ENCODE measurements at regions not wholly inside any gene's neighbourhood (a gene's known extent, or its start where the extent isn't known, plus 50 kb on each side); places are given as distances from the start of the nearest gene placed in this dataset.
"Not testable (repeated sequence)": the region's sequence is repeated elsewhere in the genome, so short reads cannot be mapped to it uniquely, and the experiment has no call there.

DNA sequence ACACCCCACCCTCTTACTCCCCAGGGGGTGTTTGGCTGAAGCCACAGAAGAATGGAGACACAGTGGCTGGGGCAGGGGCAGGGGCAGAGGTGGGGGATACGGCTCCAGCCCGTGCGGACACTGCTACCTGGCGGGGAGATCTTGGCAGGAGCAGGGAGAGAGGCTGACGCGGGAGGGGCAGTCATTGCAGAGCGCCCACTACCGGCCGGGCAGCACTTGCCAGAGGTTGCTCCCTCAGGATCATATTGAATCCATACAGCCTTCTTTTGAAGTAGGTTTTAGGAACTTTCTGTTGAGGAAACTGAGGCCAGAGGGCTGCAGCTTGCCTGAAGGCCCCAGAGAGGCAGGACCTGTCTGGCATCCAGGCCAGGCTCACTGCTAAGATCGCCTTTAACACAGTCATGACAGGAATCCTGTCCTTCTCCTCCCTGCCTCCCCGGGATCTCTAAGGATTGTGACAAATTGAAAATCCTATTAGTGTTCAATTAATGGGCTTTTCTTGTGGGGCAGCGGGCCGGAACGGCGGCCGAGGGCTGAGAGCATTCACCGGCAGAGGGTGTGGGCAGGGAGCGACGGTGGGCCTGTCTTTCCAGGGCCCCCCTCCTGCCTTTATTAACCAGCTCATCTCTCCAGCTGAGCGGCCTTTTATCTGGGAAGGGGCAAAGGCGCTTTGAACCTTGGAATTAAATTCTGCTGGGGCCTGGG is 65.5 kb upstream of the WNT4 start:
- DNase-seq = no peak
- Histone ChIP-seq H3K27me3 (peaks cover 0 to 8% of the 10 kb centered on the region in 2 donors), H3K27ac (no peak overlapping the region), H3K36me3 (no peaks in the 10 kb centered on the region), H3K4me3 (no peak overlapping the region), H3K9me3 (no peaks in the 10 kb centered on the region), H3K4me1 (no peaks in the 10 kb centered on the region)
- TF ChIP-seq, protein P1, sequence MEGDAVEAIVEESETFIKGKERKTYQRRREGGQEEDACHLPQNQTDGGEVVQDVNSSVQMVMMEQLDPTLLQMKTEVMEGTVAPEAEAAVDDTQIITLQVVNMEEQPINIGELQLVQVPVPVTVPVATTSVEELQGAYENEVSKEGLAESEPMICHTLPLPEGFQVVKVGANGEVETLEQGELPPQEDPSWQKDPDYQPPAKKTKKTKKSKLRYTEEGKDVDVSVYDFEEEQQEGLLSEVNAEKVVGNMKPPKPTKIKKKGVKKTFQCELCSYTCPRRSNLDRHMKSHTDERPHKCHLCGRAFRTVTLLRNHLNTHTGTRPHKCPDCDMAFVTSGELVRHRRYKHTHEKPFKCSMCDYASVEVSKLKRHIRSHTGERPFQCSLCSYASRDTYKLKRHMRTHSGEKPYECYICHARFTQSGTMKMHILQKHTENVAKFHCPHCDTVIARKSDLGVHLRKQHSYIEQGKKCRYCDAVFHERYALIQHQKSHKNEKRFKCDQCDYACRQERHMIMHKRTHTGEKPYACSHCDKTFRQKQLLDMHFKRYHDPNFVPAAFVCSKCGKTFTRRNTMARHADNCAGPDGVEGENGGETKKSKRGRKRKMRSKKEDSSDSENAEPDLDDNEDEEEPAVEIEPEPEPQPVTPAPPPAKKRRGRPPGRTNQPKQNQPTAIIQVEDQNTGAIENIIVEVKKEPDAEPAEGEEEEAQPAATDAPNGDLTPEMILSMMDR (IDR thresholded peaks at IDR 0.05) = no peak
- no peak for TF ChIP-seq POLR2A (IDR thresholded peaks at IDR 0.05)
- intact Hi-C loops (cut with DNase I; ENCODE audit: low total_unique reads) = no loop called here

DNA sequence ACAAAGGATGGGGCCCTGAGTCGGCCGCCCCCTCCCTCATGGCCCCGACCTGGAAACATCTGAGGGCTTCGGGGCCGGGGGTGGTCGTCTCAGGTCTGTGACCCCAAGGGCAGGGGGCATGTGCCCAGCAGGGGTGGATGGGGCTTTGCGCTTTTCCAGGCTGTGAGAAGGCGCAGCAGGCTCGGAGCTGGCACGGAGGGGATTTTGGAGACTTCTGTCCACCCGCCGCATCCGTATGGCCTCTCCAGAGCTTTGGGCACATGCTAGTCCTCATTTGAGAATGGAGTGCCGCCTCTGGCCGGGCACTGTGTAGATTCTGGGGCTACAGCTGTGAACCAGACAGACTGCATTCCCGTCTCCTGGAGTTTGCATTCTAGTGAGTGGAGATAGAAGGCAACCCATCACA is 66.1 kb upstream of the WNT4 start:
- Histone ChIP-seq H3K4me1 (no peaks in the 10 kb centered on the region), H3K9me3 (no peaks in the 10 kb centered on the region), H3K4me3 (no peak overlapping the region), H3K27me3 (peaks cover 0 to 12% of the 10 kb centered on the region in 2 donors), H3K36me3 (no peaks in the 10 kb centered on the region), H3K27ac (no peak overlapping the region)
- TF ChIP-seq, protein P1 (IDR thresholded peaks at IDR 0.05) = no peak
- TF ChIP-seq POLR2A (IDR thresholded peaks at IDR 0.05) = no peak
- intact Hi-C loops (cut with DNase I; ENCODE audit: low total_unique reads) = no loop called here
- DNase-seq = no peak

DNA sequence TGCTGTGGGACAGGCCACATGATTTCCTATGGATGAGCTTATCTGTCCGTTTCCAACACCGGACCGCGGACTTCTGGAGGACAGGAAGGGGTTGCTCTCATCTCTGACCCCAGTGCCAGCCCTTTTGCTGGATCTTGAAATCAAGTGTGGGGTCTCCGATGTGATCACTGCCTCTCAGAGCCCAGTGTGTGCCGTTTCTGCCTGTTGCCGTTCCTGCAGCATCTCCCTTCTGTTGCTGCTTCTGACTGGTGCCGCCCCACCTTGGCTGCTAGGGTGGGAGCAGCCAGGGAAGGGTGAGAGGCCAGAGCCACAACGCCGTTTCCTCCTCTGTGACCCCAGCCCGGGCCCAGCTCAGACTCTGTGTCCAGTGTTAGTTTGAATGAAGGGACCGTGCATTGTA is 67.3 kb upstream of the WNT4 start:
- H3K36me3 ChIP-seq = no peaks in the 10 kb centered on the region
- H3K27ac ChIP-seq = no peak overlapping the region
- TF ChIP-seq, protein P1 (IDR thresholded peaks at IDR 0.05) = no peak
- no peak for TF ChIP-seq POLR2A (IDR thresholded peaks at IDR 0.05)
- no peak for DNase-seq
- H3K4me1 ChIP-seq = no peaks in the 10 kb centered on the region
- H3K4me3 ChIP-seq = no peak overlapping the region
- no peaks in the 10 kb centered on the region for H3K9me3 ChIP-seq
- intact Hi-C loops (cut with DNase I; ENCODE audit: low total_unique reads) = no loop called here
- peaks cover 0 to 14% of the 10 kb centered on the region in 2 donors for H3K27me3 ChIP-seq

DNA sequence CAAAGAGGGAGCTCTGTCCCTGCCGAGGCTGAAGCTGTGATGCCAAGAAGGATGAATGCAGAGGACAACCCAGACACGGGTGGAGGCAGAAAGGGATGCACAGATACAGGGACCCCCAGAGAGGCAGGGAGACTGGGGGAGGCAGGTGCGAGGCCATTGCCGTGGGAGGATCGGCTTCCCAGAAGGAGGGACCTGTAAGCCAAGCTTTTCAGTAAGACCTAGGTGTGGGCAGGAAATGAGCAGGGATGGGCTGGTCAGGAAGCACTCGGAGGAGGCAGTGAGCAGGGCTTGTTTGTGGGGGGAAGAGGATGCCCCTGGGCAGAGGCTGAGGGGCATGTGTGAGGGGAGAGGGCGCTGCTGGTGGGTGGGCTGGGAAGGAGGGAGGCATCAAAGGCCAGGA is 67.7 kb upstream of the WNT4 start:
- TF ChIP-seq, protein P1 (IDR thresholded peaks at IDR 0.05) = no peak
- no peak for TF ChIP-seq POLR2A (IDR thresholded peaks at IDR 0.05)
- no peaks in the 10 kb centered on the region for H3K9me3 ChIP-seq
- H3K36me3 ChIP-seq = no peaks in the 10 kb centered on the region
- no peak overlapping the region for H3K27ac ChIP-seq
- H3K4me3 ChIP-seq = no peak overlapping the region
- no peak for DNase-seq
- H3K27me3 ChIP-seq = peaks cover 0 to 14% of the 10 kb centered on the region in 2 donors
- intact Hi-C loops (cut with DNase I; ENCODE audit: low total_unique reads) = no loop called here
- no peaks in the 10 kb centered on the region for H3K4me1 ChIP-seq

DNA sequence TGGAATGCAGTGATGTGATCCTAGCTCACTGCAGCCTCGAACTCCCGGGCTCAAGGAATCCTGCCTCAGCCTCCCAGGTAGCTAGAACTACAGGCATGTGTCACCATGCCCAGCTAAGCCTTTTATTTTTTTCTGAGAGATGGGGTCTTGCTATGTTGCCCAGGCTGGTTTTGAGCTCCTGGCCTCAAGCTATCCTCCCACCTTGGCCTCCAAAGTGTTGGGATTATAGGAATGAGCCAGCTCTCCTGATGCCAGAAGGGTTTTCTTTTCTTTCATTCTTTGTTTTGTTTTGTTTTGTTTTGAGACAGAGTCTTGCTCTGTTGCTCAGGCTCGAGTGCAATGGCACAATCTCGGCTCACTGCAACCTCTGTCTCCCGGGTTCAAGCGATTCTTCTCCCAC is 68.6 kb upstream of the WNT4 start:
- H3K27ac ChIP-seq; DNase-seq; H3K36me3 ChIP-seq; H3K9me3 ChIP-seq; H3K4me1 ChIP-seq; intact Hi-C loops (cut with DNase I; ENCODE audit: low total_unique reads); H3K4me3 ChIP-seq: not testable (repeated sequence)
- peaks cover 0 to 14% of the 10 kb centered on the region in 2 donors for H3K27me3 ChIP-seq

All from uterus (tissue), 3 donors.